ENCODE measurements at regions not wholly inside any gene's neighbourhood (a gene's known extent, or its start where the extent isn't known, plus 50 kb on each side); places are given as distances from the start of the nearest gene placed in this dataset.

GRCh38 chr5:103801681-103802080 lies 239.1 kb upstream of the NUDT12 start:
- Histone ChIP-seq H3K4me1 (replicated peaks) (no peaks in the 10 kb centered on the region), H3K36me3 (no peaks in the 10 kb centered on the region), H3K27me3 (replicated peaks; ENCODE audit: insufficient read depth) (no peaks in the 10 kb centered on the region), H3K27ac (no peak overlapping the region), H3K4me3 (no peak overlapping the region), H3K9me3 (no peaks in the 10 kb centered on the region)
- TF ChIP-seq POLR2A (IDR thresholded peaks at IDR 0.05) (no peak), POLR2AphosphoS5 (IDR thresholded peaks at IDR 0.05) (no peak)
- TF ChIP-seq, protein P1, sequence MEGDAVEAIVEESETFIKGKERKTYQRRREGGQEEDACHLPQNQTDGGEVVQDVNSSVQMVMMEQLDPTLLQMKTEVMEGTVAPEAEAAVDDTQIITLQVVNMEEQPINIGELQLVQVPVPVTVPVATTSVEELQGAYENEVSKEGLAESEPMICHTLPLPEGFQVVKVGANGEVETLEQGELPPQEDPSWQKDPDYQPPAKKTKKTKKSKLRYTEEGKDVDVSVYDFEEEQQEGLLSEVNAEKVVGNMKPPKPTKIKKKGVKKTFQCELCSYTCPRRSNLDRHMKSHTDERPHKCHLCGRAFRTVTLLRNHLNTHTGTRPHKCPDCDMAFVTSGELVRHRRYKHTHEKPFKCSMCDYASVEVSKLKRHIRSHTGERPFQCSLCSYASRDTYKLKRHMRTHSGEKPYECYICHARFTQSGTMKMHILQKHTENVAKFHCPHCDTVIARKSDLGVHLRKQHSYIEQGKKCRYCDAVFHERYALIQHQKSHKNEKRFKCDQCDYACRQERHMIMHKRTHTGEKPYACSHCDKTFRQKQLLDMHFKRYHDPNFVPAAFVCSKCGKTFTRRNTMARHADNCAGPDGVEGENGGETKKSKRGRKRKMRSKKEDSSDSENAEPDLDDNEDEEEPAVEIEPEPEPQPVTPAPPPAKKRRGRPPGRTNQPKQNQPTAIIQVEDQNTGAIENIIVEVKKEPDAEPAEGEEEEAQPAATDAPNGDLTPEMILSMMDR (IDR thresholded peaks at IDR 0.05): no peak
- intact Hi-C loops (cut with DNase I): no loop called here
- 93% methylated on average over 1 of the region's 1 CpG for WGBS
- no peak for DNase-seq (ENCODE audit: low spot score)

DNA sequence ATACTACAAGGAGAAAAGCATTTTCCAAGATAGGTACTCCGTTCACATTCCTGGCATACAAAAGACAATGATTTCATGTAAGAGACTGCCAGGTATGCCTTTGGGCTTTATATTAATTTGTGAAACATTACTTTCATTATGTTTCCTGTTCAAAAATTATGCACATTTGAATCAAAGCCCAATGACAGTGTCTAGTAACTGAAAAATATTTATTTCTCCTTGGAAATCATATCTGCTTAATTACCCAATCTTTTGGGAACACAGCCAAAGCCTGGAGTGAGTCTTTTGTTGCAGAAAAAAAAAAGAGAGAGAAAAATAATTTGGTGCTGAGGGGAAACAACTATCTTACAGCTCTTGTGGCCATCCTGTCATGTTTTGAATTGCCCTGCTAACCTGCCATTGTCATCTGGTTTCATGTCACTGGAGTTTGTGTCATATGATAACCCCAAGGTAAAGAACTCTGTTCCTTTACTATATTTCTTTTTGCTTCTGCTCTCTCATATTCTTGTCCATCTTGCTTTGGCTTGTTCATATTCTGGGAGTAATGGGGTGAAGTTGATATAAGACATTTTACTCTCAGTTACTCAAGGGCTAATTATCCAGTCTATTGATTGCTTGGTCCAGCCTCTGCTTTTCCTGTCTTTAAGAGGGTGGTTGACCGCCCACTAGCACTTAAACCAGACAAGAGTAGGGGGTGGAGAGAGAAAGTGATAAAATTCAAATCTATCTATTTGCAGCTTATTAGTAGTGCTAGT lies 238.3 kb upstream of the NUDT12 start:
- intact Hi-C loops (cut with DNase I): no loop called here
- TF ChIP-seq POLR2A (IDR thresholded peaks at IDR 0.05): no peak
- TF ChIP-seq, protein P1 (IDR thresholded peaks at IDR 0.05): no peak
- TF ChIP-seq POLR2AphosphoS5 (IDR thresholded peaks at IDR 0.05): no peak
- Histone ChIP-seq H3K27me3 (replicated peaks; ENCODE audit: insufficient read depth) (no peaks in the 10 kb centered on the region), H3K4me3 (no peak overlapping the region), H3K4me1 (replicated peaks) (no peaks in the 10 kb centered on the region), H3K9me3 (no peaks in the 10 kb centered on the region), H3K36me3 (no peaks in the 10 kb centered on the region), H3K27ac (no peak overlapping the region)
- 49% methylated on average over 2 of the region's 2 CpGs for WGBS
- DNase-seq (ENCODE audit: low spot score): no peak

GRCh38 chr5:103793595-103794182 lies 231.1 kb upstream of the NUDT12 start:
- TF ChIP-seq POLR2AphosphoS5 (IDR thresholded peaks at IDR 0.05): no peak
- TF ChIP-seq, protein P1 (IDR thresholded peaks at IDR 0.05): no peak
- no peak for TF ChIP-seq POLR2A (IDR thresholded peaks at IDR 0.05)
- no peak overlapping the region for H3K27ac ChIP-seq

GRCh38 chr5:103785569-103785968 lies 223.0 kb upstream of the NUDT12 start:
- Histone ChIP-seq H3K36me3 (no peaks in the 10 kb centered on the region), H3K4me1 (replicated peaks) (no peaks in the 10 kb centered on the region), H3K4me3 (no peak overlapping the region), H3K9me3 (no peaks in the 10 kb centered on the region), H3K27ac (no peak overlapping the region), H3K27me3 (replicated peaks; ENCODE audit: insufficient read depth) (no peaks in the 10 kb centered on the region)
- DNase-seq (ENCODE audit: low spot score): no peak
- intact Hi-C loops (cut with DNase I): no loop called here
- TF ChIP-seq, protein P1 (IDR thresholded peaks at IDR 0.05): no peak
- TF ChIP-seq POLR2A (IDR thresholded peaks at IDR 0.05): no peak
- TF ChIP-seq POLR2AphosphoS5 (IDR thresholded peaks at IDR 0.05): no peak
- WGBS: 84% methylated on average over 2 of the region's 2 CpGs

More at GRCh38 chr5:103793595-103794182, 231.1 kb upstream of the NUDT12 start:
- Histone ChIP-seq H3K9me3 (no peaks in the 10 kb centered on the region), H3K27me3 (replicated peaks; ENCODE audit: insufficient read depth) (no peaks in the 10 kb centered on the region), H3K4me1 (replicated peaks) (no peaks in the 10 kb centered on the region), H3K4me3 (no peak overlapping the region), H3K36me3 (no peaks in the 10 kb centered on the region)
- intact Hi-C loops (cut with DNase I): no loop called here
- DNase-seq (ENCODE audit: low spot score): no peak

- no peaks in the 10 kb centered on the region for H3K4me1 ChIP-seq (replicated peaks)
- H3K4me3 ChIP-seq: no peak overlapping the region
- TF ChIP-seq POLR2A (IDR thresholded peaks at IDR 0.05) (no peak), POLR2AphosphoS5 (IDR thresholded peaks at IDR 0.05) (no peak)
- TF ChIP-seq, protein P1 (IDR thresholded peaks at IDR 0.05): no peak
- intact Hi-C loops (cut with DNase I): no loop called here
- no peaks in the 10 kb centered on the region for H3K36me3 ChIP-seq
- H3K9me3 ChIP-seq: no peaks in the 10 kb centered on the region
- H3K27ac ChIP-seq: no peak overlapping the region
- H3K27me3 ChIP-seq (replicated peaks; ENCODE audit: insufficient read depth): no peaks in the 10 kb centered on the region
- WGBS: 90% methylated on average over 1 of the region's 1 CpG
- no peak for DNase-seq (ENCODE audit: low spot score)
Observed at GRCh38 chr5:103783669-103784068, 221.1 kb upstream of the NUDT12 start.
